Activated CD4-positive, alpha-beta T cell treated with anti-CD3 and anti-CD28 coated beads, Interleukin-2, amount 10 ng/mL, durations not matched to agents 7 days and 5 days (primary cell): ENCODE measurements at regions not wholly inside any gene's neighbourhood (a gene's known extent, or its start where the extent isn't known, plus 50 kb on each side); places are given as distances from the start of the nearest gene placed in this dataset.

Source experiments
- CTCF ChIA-PET: fragments of 350-600 bp; sonication (Branson Sonifier 250); formaldehyde crosslinking; loops from one replicate; lab custom pipeline; 2021; ENCODE audit warnings: antibody characterized with exemption; lab: Charles Lee
- POLR2A ChIA-PET: fragments of 350-600 bp; sonication (Branson Sonifier 250); formaldehyde crosslinking; loops from one replicate; lab custom pipeline; 2021; ENCODE audit warnings: antibody characterized with exemption; lab: Charles Lee
- DNase-seq: peaks from one replicate; pipeline ENCODE4 v3.0.0-alpha.2; 2020
- H3K27ac Mint-ChIP-seq: one replicate; pipeline ENCODE4 v1.8.0; 2021; ENCODE audit warnings: mild to moderate bottlenecking, moderate library complexity, mixed read lengths
- H3K27me3 Mint-ChIP-seq: one replicate; pipeline ENCODE4 v1.8.0; 2021; ENCODE audit warnings: mixed read lengths
- H3K36me3 Mint-ChIP-seq: one replicate; pipeline ENCODE4 v1.8.0; 2021; ENCODE audit warnings: low read depth, mixed read lengths
- H3K4me1 Mint-ChIP-seq: one replicate; pipeline ENCODE4 v1.8.0; 2021; ENCODE audit warnings: mixed read lengths
- H3K4me3 Mint-ChIP-seq: one replicate; pipeline ENCODE4 v1.8.0; 2021; ENCODE audit warnings: mild to moderate bottlenecking, moderate library complexity, mixed read lengths
- H3K9me3 Mint-ChIP-seq: one replicate; pipeline ENCODE4 v1.8.0; 2021; ENCODE audit warnings: mixed read lengths

DNA sequence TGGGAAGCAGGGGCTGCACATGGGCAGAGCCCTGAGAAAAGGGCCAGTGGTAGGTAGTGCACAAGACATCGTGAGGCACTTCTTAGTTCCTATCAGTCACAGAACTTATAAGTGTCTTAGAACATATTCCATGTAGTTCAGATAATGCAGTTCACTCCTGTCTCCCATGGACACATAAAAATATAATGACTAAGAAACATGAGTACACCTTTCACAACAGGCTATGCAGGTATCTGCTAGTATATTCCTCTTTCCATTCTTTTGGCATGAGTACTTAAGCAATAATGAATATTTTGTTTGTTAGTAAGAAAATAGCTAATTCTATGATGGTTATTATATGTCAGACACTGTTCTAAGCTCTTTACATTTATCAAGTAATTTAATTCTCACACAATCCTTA lies 808.4 kb downstream of the BCL11A start:
- no peaks in the 10 kb centered on the region for H3K9me3 Mint-ChIP-seq
- H3K4me1 Mint-ChIP-seq = no peaks in the 10 kb centered on the region

DNA sequence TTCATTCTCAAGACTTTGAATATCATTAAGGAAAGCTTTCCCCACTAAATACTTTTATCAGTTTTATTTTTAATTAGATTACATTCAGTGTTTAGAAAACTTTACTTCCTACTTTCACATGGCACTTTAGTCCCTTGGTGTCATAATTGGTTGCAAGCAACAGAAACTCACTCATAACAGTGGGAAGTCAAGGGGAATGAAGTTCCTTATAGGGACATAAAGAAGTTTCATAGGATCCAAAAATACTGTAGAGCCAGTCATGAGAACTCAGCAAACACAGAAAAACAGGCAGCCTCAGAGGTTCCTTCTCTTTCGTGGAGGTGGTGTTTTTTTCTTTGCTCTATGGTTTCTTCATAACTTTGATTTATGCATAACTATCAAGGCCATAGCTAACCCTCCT lies 809.0 kb downstream of the BCL11A start:
- DNase-seq = no peak
- ChIA-PET CTCF (no interaction called here), POLR2A (no interaction called here)
- Mint-ChIP-seq H3K4me1 (no peaks in the 10 kb centered on the region), H3K36me3 (no peaks in the 10 kb centered on the region), H3K27me3 (no peaks in the 10 kb centered on the region), H3K4me3 (no peak overlapping the region), H3K9me3 (no peaks in the 10 kb centered on the region), H3K27ac (no peak overlapping the region)

More for the DNA sequence above, 808.4 kb downstream of the BCL11A start:
- no peak for DNase-seq
- H3K4me3 Mint-ChIP-seq = no peak overlapping the region
- H3K27ac Mint-ChIP-seq = no peak overlapping the region
- ChIA-PET POLR2A (no interaction called here), CTCF (no interaction called here)
- H3K36me3 Mint-ChIP-seq = no peaks in the 10 kb centered on the region
- H3K27me3 Mint-ChIP-seq = no peaks in the 10 kb centered on the region

DNA sequence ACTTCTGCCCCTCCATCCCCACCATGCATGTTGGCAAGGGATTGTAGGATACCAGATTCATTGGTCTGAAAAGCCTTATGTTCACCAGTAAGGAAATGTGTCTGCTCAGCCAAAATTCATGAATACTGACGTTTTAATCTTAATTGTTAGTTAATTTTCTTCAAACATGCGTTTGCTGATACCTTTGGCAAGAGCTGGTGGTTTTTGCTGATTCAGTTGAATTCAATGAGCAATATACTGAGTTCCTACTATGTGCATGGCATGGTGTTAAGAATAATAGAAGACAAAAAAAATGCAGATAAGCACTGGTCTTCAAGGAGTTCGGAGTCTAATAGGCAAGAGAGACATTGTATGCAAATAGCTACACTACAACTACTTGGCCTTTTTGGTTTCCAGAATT lies 811.6 kb downstream of the BCL11A start:
- POLR2A ChIA-PET = no interaction called here
- Mint-ChIP-seq H3K4me3 (no peak overlapping the region), H3K36me3 (no peaks in the 10 kb centered on the region), H3K4me1 (no peaks in the 10 kb centered on the region), H3K27ac (no peak overlapping the region), H3K9me3 (no peaks in the 10 kb centered on the region), H3K27me3 (no peaks in the 10 kb centered on the region)
- CTCF ChIA-PET = no interaction called here
- DNase-seq = no peak

DNA sequence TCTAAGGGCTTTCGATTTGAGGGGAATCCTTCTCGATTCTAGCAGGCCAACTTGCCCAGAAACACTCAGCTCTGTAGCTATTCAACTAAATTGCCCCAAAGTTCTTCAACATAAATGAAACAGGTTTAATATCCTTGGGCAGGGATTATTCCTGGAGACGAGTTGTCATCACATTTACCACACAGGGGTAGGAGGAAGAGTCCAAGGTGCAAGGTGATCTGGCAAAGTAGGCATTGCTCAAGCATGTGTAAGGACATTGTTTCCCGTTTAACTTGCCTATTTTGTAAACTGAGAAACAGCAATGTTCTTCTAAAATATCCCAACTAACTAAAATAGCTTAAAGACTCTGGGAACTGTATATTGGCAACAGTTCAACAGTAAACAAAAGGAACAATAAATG lies 814.3 kb downstream of the BCL11A start:
- no peaks in the 10 kb centered on the region for H3K36me3 Mint-ChIP-seq
- H3K4me3 Mint-ChIP-seq = no peak overlapping the region
- no peaks in the 10 kb centered on the region for H3K9me3 Mint-ChIP-seq
- no peak overlapping the region for H3K27ac Mint-ChIP-seq
- H3K27me3 Mint-ChIP-seq = no peaks in the 10 kb centered on the region
- no peaks in the 10 kb centered on the region for H3K4me1 Mint-ChIP-seq
- POLR2A ChIA-PET = no interaction called here
- CTCF ChIA-PET = no interaction called here
- DNase-seq = no peak

DNA sequence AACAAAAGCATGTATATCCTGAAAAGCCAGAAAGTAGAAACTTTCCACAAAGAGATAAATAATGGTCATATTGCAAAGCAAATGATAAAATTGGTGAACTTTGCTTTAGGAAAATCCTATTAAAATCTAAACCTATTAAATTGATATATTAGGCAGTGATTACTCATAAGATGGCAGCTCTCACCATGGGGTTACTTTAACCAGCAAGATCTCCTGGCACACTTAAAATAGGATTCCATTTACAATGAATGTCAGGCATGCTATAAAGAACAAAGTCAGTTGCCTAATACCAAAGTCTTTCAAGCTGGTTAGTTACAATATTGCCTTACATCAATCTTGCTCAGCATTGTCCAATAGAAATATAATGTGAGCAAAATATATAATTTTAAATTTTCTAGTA lies 816.2 kb downstream of the BCL11A start:
- Mint-ChIP-seq H3K36me3 (no peaks in the 10 kb centered on the region), H3K4me1 (no peaks in the 10 kb centered on the region), H3K4me3 (no peak overlapping the region), H3K27ac (no peak overlapping the region), H3K9me3 (no peaks in the 10 kb centered on the region), H3K27me3 (no peaks in the 10 kb centered on the region)
- DNase-seq = no peak
- CTCF ChIA-PET = interaction anchor here (0.9 kb wide), 1 partner anchor 12 kb away, joined by 3 read pairs; no protein-coding TSS in a partner anchor
- POLR2A ChIA-PET = no interaction called here

DNA sequence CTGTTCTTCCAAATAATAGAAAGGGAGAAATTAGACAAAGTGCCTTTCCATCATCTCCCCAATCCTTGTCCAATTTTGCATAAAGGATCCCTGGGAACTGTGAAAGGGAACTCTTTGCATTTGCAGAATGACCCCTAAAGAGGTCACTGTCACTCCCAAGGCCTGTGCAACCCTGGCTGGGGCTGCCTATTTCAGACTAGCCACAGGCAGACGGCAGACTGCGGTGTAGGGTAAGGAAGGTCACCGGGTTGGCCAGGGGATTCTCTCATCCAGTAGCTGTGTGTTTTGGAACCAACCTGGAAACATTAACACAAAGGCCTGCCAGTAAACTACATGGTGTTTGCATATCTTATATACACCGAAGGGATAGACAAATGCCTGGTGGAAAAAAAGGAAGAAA lies 818.7 kb downstream of the BCL11A start:
- Mint-ChIP-seq H3K36me3 (no peaks in the 10 kb centered on the region), H3K9me3 (no peaks in the 10 kb centered on the region), H3K4me1 (no peaks in the 10 kb centered on the region), H3K27me3 (no peaks in the 10 kb centered on the region), H3K4me3 (no peak overlapping the region), H3K27ac (no peak overlapping the region)
- POLR2A ChIA-PET = no interaction called here
- no peak for DNase-seq
- CTCF ChIA-PET = no interaction called here

DNA sequence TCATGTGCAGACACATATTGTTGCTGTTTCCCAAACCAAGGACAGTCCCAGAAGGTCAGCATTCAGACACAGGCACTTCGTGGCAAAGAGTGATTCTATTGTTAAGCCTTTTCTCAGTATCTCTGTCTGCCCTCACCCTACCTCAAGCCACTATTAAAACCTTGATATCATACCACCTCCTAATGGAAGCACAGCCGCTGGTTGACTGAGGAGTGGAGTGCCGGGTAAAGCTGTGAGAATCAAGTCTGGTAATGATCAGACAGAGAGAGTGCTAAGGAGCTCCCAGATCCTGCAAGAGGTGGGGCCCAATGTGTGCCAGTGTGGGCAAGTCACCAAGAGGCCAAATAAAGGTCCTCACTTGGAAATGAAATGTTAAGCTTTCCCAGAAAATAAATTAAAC lies 819.5 kb downstream of the BCL11A start:
- H3K27ac Mint-ChIP-seq = no peak overlapping the region
- H3K9me3 Mint-ChIP-seq = no peaks in the 10 kb centered on the region
- no peaks in the 10 kb centered on the region for H3K27me3 Mint-ChIP-seq
- DNase-seq = no peak
- no peaks in the 10 kb centered on the region for H3K36me3 Mint-ChIP-seq
- CTCF ChIA-PET = no interaction called here
- H3K4me3 Mint-ChIP-seq = no peak overlapping the region
- POLR2A ChIA-PET = no interaction called here
- H3K4me1 Mint-ChIP-seq = no peaks in the 10 kb centered on the region

DNA sequence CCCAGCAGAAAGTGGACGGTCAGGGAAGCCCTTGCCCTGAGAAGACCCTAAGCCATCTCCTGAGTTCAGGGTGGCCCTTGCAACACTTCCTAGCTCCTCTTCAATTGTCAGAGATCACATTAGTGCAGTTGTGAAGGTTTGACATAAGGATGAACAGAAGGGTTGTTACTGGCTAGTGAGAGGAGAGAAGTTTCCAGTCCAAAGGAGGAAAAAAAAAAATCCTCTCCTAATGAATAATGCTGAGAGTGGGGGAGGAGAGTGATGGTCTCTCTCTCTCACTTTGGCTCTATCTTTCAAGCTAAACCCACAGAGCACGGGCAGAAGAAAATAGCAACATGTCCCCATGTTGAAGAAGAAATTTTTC lies 819.9 kb downstream of the BCL11A start:
- no peaks in the 10 kb centered on the region for H3K36me3 Mint-ChIP-seq
- H3K9me3 Mint-ChIP-seq = no peaks in the 10 kb centered on the region
- ChIA-PET CTCF (no interaction called here), POLR2A (no interaction called here)
- no peaks in the 10 kb centered on the region for H3K27me3 Mint-ChIP-seq
- DNase-seq = no peak
- H3K4me3 Mint-ChIP-seq = no peak overlapping the region
- H3K27ac Mint-ChIP-seq = no peak overlapping the region
- no peaks in the 10 kb centered on the region for H3K4me1 Mint-ChIP-seq

DNA sequence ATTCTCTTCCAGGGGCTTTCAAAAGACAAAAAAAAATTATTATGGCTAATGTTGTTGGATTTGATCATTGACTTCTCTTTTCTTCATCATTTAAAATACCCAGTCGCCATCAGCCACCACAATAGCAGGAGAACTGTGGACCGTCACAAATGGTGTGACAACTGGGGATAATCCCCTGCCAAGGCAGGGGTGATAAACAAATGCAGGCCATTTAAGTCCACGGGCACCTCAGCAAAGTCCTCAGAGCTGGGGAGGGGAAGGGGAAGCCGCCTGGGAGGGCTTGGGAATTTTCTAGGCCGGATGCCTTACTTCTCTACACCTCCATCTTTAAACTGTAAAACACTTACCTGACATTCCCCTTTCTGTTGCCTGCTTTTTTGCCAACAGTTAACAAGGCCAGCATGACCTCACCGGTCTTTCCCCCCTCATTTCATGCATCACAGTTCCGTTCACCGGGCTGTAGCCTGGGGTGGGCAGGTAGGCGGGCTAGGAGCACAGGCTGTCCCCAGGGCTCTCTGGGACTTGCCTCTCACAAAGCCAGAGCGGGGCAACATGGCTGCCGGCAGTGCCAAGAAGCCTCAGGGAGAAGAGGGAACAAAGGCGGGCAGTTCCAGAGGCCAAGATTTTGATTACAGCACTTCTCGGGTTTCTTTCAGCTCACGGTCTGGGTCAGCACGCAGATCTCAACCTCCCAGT lies 820.4 kb downstream of the BCL11A start:
- Mint-ChIP-seq H3K4me1 (no peaks in the 10 kb centered on the region), H3K4me3 (no peak overlapping the region), H3K36me3 (no peaks in the 10 kb centered on the region), H3K27me3 (no peaks in the 10 kb centered on the region), H3K27ac (no peak overlapping the region), H3K9me3 (no peaks in the 10 kb centered on the region)
- ChIA-PET CTCF (no interaction called here), POLR2A (no interaction called here)
- DNase-seq = no peak

DNA sequence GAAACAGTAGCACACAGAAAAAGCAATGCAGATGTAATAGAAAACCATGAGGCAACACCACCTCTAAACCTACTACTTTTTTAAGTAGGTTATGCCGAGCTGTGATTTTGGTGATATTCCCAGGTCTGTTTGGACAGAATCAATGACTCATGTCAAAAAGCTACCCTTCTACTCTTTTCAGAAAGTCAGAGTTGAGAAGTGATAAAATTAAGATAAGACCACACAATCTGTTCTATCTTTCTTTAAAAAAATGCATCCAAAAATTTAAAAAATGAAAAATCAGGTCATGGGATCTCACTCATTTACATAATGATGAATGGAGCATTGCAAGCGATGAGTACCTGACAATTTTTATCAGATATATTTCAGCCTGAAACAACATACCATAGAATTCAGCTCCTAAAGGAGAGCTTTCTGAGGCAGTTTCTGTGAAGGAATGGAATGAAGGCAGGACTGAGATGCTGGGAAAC lies 826.3 kb downstream of the BCL11A start:
- H3K36me3 Mint-ChIP-seq = no peaks in the 10 kb centered on the region
- ChIA-PET POLR2A (no interaction called here), CTCF (no interaction called here)
- no peak overlapping the region for H3K27ac Mint-ChIP-seq
- H3K4me3 Mint-ChIP-seq = no peak overlapping the region
- H3K4me1 Mint-ChIP-seq = peaks cover 3% of the 10 kb centered on the region
- no peaks in the 10 kb centered on the region for H3K27me3 Mint-ChIP-seq
- H3K9me3 Mint-ChIP-seq = no peaks in the 10 kb centered on the region
- DNase-seq = no peak

DNA sequence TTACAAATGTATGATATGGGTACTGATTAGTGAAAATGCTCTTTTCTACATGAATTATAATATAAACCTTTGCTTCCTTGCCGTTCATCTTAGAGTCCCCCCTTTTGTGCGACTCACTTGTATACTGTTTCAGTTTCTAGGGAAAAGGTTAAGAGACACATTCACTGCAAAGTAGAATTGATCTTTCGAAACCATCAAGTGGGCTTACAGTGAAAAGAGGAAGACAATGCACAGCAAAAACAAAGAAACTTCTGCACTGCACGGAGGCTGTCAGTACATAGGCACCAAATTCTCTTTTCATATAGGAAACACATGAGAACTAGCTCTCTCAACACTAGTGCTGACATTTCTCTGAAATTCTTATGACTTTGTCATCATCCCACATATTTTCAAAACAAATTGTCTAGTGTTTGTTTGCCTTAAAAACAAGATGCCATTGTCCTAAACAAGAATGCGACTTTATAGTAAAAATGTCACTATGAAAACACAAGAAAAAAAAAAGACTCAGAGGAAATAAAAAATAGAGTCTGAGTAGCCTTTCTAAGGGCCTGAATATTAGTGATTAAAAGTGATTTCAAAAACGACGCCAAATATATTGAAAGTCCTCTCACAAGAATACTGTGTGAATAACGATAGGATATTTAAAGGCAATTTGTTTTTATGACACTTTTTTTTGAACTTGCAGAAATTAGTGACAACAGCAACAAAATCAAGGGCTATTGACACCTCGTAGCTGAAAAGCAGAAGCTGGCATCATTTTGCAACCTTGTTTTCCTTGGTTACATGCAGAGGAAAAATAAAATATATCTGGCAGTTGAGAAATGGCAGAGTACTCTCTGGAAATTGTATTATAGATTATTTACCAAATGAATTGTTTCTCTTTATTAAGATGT lies 827.0 kb downstream of the BCL11A start:
- H3K36me3 Mint-ChIP-seq = no peaks in the 10 kb centered on the region
- CTCF ChIA-PET = no interaction called here

DNA sequence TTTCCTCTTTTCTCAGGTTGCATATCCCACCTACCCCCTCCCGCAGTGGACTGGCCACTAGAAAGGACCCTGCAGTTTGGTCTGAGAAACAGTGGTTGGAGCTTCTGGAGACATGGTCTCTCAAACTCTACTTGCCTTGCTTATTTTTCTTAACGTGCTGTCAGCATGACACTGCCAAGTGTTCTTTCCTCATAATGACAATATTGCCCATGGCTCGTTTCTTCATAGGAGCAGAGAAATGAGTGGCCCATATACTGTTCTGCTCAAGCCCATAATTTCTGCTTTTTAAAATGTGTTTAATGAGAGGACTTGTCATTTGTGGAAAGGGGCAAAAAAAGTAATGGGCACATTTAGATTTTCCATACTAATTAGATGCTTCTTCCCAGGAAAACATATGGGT lies 828.7 kb downstream of the BCL11A start:
- no peak overlapping the region for H3K27ac Mint-ChIP-seq
- H3K4me3 Mint-ChIP-seq = no peak overlapping the region
- H3K4me1 Mint-ChIP-seq = peaks cover 3% of the 10 kb centered on the region
- no peaks in the 10 kb centered on the region for H3K36me3 Mint-ChIP-seq
- no peak for DNase-seq
- no peaks in the 10 kb centered on the region for H3K9me3 Mint-ChIP-seq
- H3K27me3 Mint-ChIP-seq = no peaks in the 10 kb centered on the region
- CTCF ChIA-PET = no interaction called here
- POLR2A ChIA-PET = no interaction called here

More for the DNA sequence above, 827.0 kb downstream of the BCL11A start:
- no peak for DNase-seq
- Mint-ChIP-seq H3K9me3 (no peaks in the 10 kb centered on the region), H3K4me3 (no peak overlapping the region), H3K27ac (no peak overlapping the region), H3K4me1 (peaks cover 3% of the 10 kb centered on the region), H3K27me3 (no peaks in the 10 kb centered on the region)
- POLR2A ChIA-PET = no interaction called here

DNA sequence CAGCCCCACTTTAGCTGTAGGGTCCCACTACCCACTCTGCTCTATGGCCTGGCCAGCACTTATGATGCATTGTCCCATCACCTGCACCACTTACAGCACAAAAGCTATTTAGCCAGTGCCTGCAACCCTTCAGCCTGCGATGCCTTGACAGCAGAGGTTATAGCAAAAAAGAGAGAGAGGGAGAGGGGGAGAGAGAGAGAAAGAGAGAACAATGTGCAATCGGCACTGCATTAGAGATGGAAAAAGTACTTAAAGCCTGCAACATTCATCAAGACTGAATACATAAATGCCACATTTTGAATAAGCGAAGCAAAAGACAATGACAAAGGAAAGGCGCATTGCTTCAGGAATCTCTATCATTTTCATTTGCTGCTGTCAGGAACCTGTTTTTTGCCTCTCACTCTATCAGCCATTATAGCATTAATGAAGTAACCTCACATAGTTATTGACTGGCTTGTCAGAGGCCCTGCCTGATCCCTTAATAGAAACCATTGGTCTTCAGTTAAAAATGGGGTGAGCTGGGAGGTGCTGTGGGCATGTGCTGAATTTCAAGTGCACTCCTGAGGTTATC lies 833.1 kb downstream of the BCL11A start:
- Mint-ChIP-seq H3K36me3 (no peaks in the 10 kb centered on the region), H3K4me3 (no peak overlapping the region), H3K27me3 (no peaks in the 10 kb centered on the region), H3K9me3 (no peaks in the 10 kb centered on the region), H3K27ac (no peak overlapping the region), H3K4me1 (no peaks in the 10 kb centered on the region)
- CTCF ChIA-PET = no interaction called here
- DNase-seq = no peak
- POLR2A ChIA-PET = no interaction called here
